GM12878 (cell line): ENCODE measurements at regions not wholly inside any gene's neighbourhood (a gene's known extent, or its start where the extent isn't known, plus 50 kb on each side); places are given as distances from the start of the nearest gene placed in this dataset.

Experiments
- ATAC-seq: fragments of 200-7000 bp; cut with Tn5 transposase; 3 replicates; pipeline ENCODE4 v1.9.1; 2020; ENCODE audit warnings: mild to moderate bottlenecking, moderate library complexity
- BruUV-seq: library from RNA; stranded (reverse); fragments of 400-500 nt; replicated peaks from 2 replicates; lab custom pipeline; 2021; lab: Mats Ljungman, UMichigan
- CTCF ChIA-PET: fragments of 300-600 bp; sonication (Branson Sonifier 250); formaldehyde crosslinking; extraction: SDS; loops from one replicate; lab custom pipeline; 2021; ENCODE audit warnings: inconsistent platforms; lab: Yijun Ruan, JAX
- POLR2A ChIA-PET: fragments of 350-600 bp; formaldehyde crosslinking; extraction: SDS; loops from one replicate; lab custom pipeline; 2021; ENCODE audit warnings: inconsistent platforms; lab: Charles Lee
- RAD21 ChIA-PET: fragments of 300-600 bp; sonication (Branson Sonifier 250); formaldehyde crosslinking; loops from one replicate; lab custom pipeline; 2023; ENCODE audit warnings: antibody characterized with exemption; ENCODE audit not compliant: unreplicated experiment; lab: Charles Lee
- SMC1A ChIA-PET: fragments of 300-600 bp; sonication (Branson Sonifier 250); formaldehyde crosslinking; loops from one replicate; lab custom pipeline; 2023; ENCODE audit not compliant: unreplicated experiment, uncharacterized antibody; lab: Charles Lee
- DNase-seq: peaks from one replicate; pipeline ENCODE4 v3.0.0-alpha.2; 2011; ENCODE audit warnings: low read depth, low spot score
- FAIRE-seq: peaks from 3 replicates; lab custom pipeline; 2011; peaks lifted over from hg19 to GRCh38; lab: Jason Lieb, UNC
- H2AFZ ChIP-seq: 2 replicates; pipeline ENCODE4 v1.6.0; 2011; ENCODE audit warnings: low read depth, low read length, control low read depth; ENCODE audit not compliant: control insufficient read depth
- H3K27ac ChIP-seq: 2 replicates; pipeline ENCODE4 v1.5.1; 2011; ENCODE audit warnings: control low read depth; ENCODE audit not compliant: control insufficient read depth, insufficient read depth
- H3K27me3 ChIP-seq, 2 experiments: replicated peaks in 1 of 2; 2 replicates each; pipeline versions ENCODE4 v1.6.0 to v1.6.1; 2011; ENCODE audit warnings: low read length in 1 of 2; ENCODE audit not compliant: control insufficient read depth in 2 of 2, insufficient read depth in 2 of 2
- H3K36me3 ChIP-seq, 2 experiments: 2 replicates each; pipeline ENCODE4 v1.5.1; 2011; ENCODE audit warnings: low read length in 1 of 2; ENCODE audit not compliant: control insufficient read depth in 2 of 2, insufficient read depth in 2 of 2
- H3K4me1 ChIP-seq: 2 replicates; pipeline ENCODE4 v1.6.1; 2011; ENCODE audit warnings: mild to moderate bottlenecking, low read length, moderate library complexity, mixed read lengths; ENCODE audit not compliant: control insufficient read depth, insufficient read depth
- H3K4me2 ChIP-seq: 2 replicates; pipeline ENCODE4 v1.6.0; 2011; ENCODE audit warnings: control low read depth; ENCODE audit not compliant: control insufficient read depth, insufficient read depth
- H3K4me3 ChIP-seq: fragments of 200-600 bp; sonication (generic); 2 replicates; pipeline ENCODE4 v1.5.1; 2016
- H3K79me2 ChIP-seq: 2 replicates; pipeline ENCODE4 v1.6.0; 2011; ENCODE audit warnings: low read length; ENCODE audit not compliant: control insufficient read depth, insufficient read depth
- H3K9ac ChIP-seq: 2 replicates; pipeline ENCODE4 v1.8.0; 2011; ENCODE audit warnings: low read length, control low read depth, mixed read lengths; ENCODE audit not compliant: control insufficient read depth, insufficient read depth
- H3K9me3 ChIP-seq: replicated peaks from 3 replicates; pipeline ENCODE4 v1.5.1; 2011; ENCODE audit warnings: mild to moderate bottlenecking, low read length; ENCODE audit not compliant: control insufficient read depth, insufficient read depth
- H4K20me1 ChIP-seq: 2 replicates; pipeline ENCODE4 v1.6.0; 2011; ENCODE audit not compliant: control insufficient read depth, insufficient read depth
- ASH2L ChIP-seq: fragments of 300-600, 200-600 bp; sonication (generic); IDR thresholded peaks from 2 replicates; pipeline ENCODE4 v1.6.1; 2017; ENCODE audit warnings: low read depth, mild to moderate bottlenecking, borderline replicate concordance
- ATF7 ChIP-seq: fragments of 450-650 bp; IDR thresholded peaks from 2 replicates; pipeline ENCODE4 v1.6.1; 2016; ENCODE audit warnings: low read depth, mild to moderate bottlenecking
- BACH1 ChIP-seq: fragments of 450-650 bp; IDR thresholded peaks from 2 replicates; pipeline ENCODE4 v1.6.1; 2017; ENCODE audit warnings: mild to moderate bottlenecking, borderline replicate concordance
- BHLHE40 ChIP-seq, 2 experiments: fragments of 450-650 bp in 1 of 2; IDR thresholded peaks; 2 replicates each; pipeline ENCODE4 v1.6.1; 2011 to 2017; ENCODE audit warnings: low read depth in 2 of 2, borderline replicate concordance in 1 of 2, improper control_type of control experiment in 1 of 2, low read length in 1 of 2, mild to moderate bottlenecking in 1 of 2
- EZH2 ChIP-seq: IDR thresholded peaks from 2 replicates; pipeline ENCODE4 v1.6.1; 2012; ENCODE audit warnings: low read depth, mild to moderate bottlenecking, control low read depth, inconsistent platforms, low read length, borderline replicate concordance; ENCODE audit not compliant: control insufficient read depth
- FOS ChIP-seq: IDR thresholded peaks from 3 replicates; pipeline ENCODE4 v1.6.1; 2011; ENCODE audit warnings: borderline replicate concordance; ENCODE audit not compliant: insufficient read length; ENCODE audit errors: extremely low read depth
- HDAC6 ChIP-seq: fragments of 200-600 bp; sonication (generic); IDR thresholded peaks from one replicate; pipeline ENCODE4 v1.8.0; 2017; ENCODE audit warnings: antibody characterized with exemption; ENCODE audit not compliant: unreplicated experiment
- JUNB ChIP-seq: IDR thresholded peaks from 2 replicates; pipeline ENCODE4 v1.6.1; 2016; ENCODE audit warnings: antibody characterized with exemption, mild to moderate bottlenecking
- JUND ChIP-seq: IDR thresholded peaks from 2 replicates; pipeline ENCODE4 v1.6.1; 2012; ENCODE audit warnings: low read depth, mild to moderate bottlenecking, low read length, improper control_type of control experiment, moderate library complexity
- MYB ChIP-seq: fragments of 150-350 bp; IDR thresholded peaks from 2 replicates; pipeline ENCODE4 v1.6.1; 2014; ENCODE audit warnings: mild to moderate bottlenecking, low read depth, low read length, borderline replicate concordance
- NR2F1 ChIP-seq: fragments of 450-650 bp; conservative IDR thresholded peaks from 2 replicates; pipeline ENCODE4 v1.6.1; 2017; ENCODE audit warnings: mild to moderate bottlenecking
- POLR2A ChIP-seq: IDR thresholded peaks from 2 replicates; pipeline ENCODE4 v1.6.1; 2011; ENCODE audit warnings: low read depth, mild to moderate bottlenecking, low read length
- RCOR1 ChIP-seq: conservative IDR thresholded peaks from 2 replicates; pipeline ENCODE4 v1.6.1; 2012; ENCODE audit warnings: low read depth, low read length, improper control_type of control experiment
- RELA ChIP-seq: fragments of 450-650 bp; IDR thresholded peaks from 2 replicates; pipeline ENCODE4 v1.8.0; 2014; ENCODE audit warnings: borderline replicate concordance; ENCODE audit not compliant: partially characterized antibody
- SMARCA5 ChIP-seq: fragments of 450-650 bp; IDR thresholded peaks from 2 replicates; pipeline ENCODE4 v1.6.1; 2017; ENCODE audit warnings: mild to moderate bottlenecking
- SREBF1 ChIP-seq: IDR thresholded peaks from 2 replicates; pipeline ENCODE4 v1.6.1; 2012; ENCODE audit warnings: mild to moderate bottlenecking, low read length
- SREBF2 ChIP-seq: IDR thresholded peaks from 2 replicates; pipeline ENCODE4 v1.6.1; 2012; ENCODE audit warnings: mild to moderate bottlenecking, low read length
- WGBS: methylation state at CpG from one replicate; pipeline ENCODE4 v1.1.6; 2016; ENCODE audit warnings: low lambda C conversion rate; ENCODE audit not compliant: insufficient replicate concordance, insufficient coverage; ENCODE audit errors: missing lambda C conversion rate; 5-methylcytosine and 5-hydroxymethylcytosine counted together
- in situ Hi-C: fragments of 300-500 bp; cut with MboI; formaldehyde crosslinking; loops from 9 replicates; pipeline ENCODE4 v1.14.3; 2018; ENCODE audit warnings: mixed read lengths
- intact Hi-C: fragments of 100-400 bp; cut with micrococcal nuclease; formaldehyde crosslinking; loops from one replicate; pipeline ENCODE4 v1.14.2; 2022; ENCODE audit not compliant: unreplicated experiment

- ChIA-PET CTCF (no interaction called here), POLR2A (no interaction called here), RAD21 (no interaction called here), SMC1A (no interaction called here)
- Histone ChIP-seq H2AFZ (no peak overlapping the region), H3K36me3 (no peaks in the 10 kb centered on the region), H3K4me1 (no peaks in the 10 kb centered on the region), H3K9me3 (no peaks in the 10 kb centered on the region), H3K27ac (no peak overlapping the region), H3K4me2 (no peak overlapping the region), H3K9ac (no peak overlapping the region), H4K20me1 (no peaks in the 10 kb centered on the region), H3K4me3 (no peak overlapping the region), H3K27me3 (no peaks in the 10 kb centered on the region), H3K79me2 (no peaks in the 10 kb centered on the region)
- ATAC-seq (no peak), FAIRE-seq (no peak), DNase-seq (no peak)
- no TSS peak for BruUV-seq
- 6% methylated on average over 5 of the region's 5 CpGs for WGBS
- no peak for TF ChIP-seq RCOR1
- no peak for TF ChIP-seq EZH2
- no peak for TF ChIP-seq SMARCA5
- no peak for TF ChIP-seq SREBF1
- no peak for TF ChIP-seq POLR2A
- no peak for TF ChIP-seq ATF7
- no peak for TF ChIP-seq BHLHE40 (IDR thresholded peaks at IDR 0.05; ENCODE audit: borderline replicate concordance in 1 of 2, low read depth in 2 of 2, low read length in 1 of 2)
- no peak for TF ChIP-seq MYB
- TF ChIP-seq NR2F1, result no peak
- in situ Hi-C loops, result no loop called here
- intact Hi-C loops, result no loop called here
Observed at GRCh38 chr6:23343610-23344306, 774.4 kb downstream of the HDGFL1 start.

GRCh38 chr6:23348185-23348584 lies 777.8 kb upstream of the NRSN1 start:
- H3K4me3 ChIP-seq, result no peak overlapping the region
- no peaks in the 10 kb centered on the region for H3K79me2 ChIP-seq
- FAIRE-seq (no peak), ATAC-seq (no peak), DNase-seq (no peak)
- TF ChIP-seq ASH2L (no peak), FOS (no peak), HDAC6 (no peak), JUND (no peak), JUNB (no peak), RELA (no peak), BACH1 (no peak), SREBF2 (no peak)
- H3K27ac ChIP-seq, result no peak overlapping the region
- intact Hi-C loops, result no loop called here
- BruUV-seq, result no TSS peak
- H3K27me3 ChIP-seq, result no peaks in the 10 kb centered on the region
- H4K20me1 ChIP-seq, result no peaks in the 10 kb centered on the region
- ChIA-PET POLR2A (no interaction called here), RAD21 (no interaction called here), CTCF (no interaction called here), SMC1A (no interaction called here)
- no peak overlapping the region for H2AFZ ChIP-seq
- WGBS, result 42% methylated on average over 3 of the region's 3 CpGs
- H3K4me1 ChIP-seq, result no peaks in the 10 kb centered on the region
- no peaks in the 10 kb centered on the region for H3K9me3 ChIP-seq
- H3K9ac ChIP-seq, result no peak overlapping the region
- no peaks in the 10 kb centered on the region for H3K36me3 ChIP-seq
- in situ Hi-C loops, result no loop called here
- no peak overlapping the region for H3K4me2 ChIP-seq
